ENCODE measurements at regions not wholly inside any gene's neighbourhood (a gene's known extent, or its start where the extent isn't known, plus 50 kb on each side); places are given as distances from the start of the nearest gene placed in this dataset.

DNA sequence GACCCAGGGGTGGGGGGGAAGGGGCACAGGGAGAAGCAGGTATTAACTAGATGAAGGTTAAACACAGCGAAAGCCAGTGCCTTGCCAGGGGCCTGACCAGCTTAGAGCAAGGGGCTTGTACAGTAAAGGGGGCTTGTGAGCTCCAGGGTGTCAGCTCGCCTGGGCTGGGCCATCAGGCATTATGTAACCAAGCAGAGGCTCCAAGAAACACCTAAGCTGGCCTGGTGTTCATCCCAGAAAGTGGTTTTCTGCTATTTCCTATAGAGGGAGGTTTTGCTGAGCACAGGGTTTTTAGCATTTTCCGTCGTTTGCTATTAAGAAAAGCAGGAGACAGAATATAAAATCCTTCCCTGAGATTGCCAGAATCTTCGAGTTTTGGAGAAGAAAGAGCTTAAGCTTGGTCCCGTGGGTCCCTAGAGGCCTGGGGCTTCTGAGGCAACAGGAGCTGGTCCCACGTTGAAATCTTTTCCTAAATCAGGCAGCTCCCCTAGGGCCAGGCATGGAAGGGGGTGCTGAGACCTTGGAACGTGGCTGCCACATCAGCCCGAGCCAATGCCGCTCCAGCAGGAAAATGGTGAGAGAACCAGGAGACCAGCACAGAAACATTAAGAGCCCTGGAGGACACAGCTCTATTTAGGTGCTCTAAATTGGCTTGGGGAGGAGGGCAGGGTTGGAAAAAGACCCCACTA, 71.4 kb downstream of the ISG20 start:
- no peak for DNase-seq (ENCODE audit: low spot score)
- Mint-ChIP-seq H3K27ac (no peak overlapping the region), H3K4me1 (peaks cover 5% of the 10 kb centered on the region; the same call in 1 of the 2 replicates), H3K36me3 (no peaks in the 10 kb centered on the region), H3K27me3 (ENCODE audit: low read depth) (peaks cover 24% of the 10 kb centered on the region), H3K4me3 (no peak overlapping the region), H3K9me3 (no peaks in the 10 kb centered on the region)
- ChIA-PET POLR2A (interaction anchor here (0.7 kb wide), 1 partner anchor 981 kb away, joined by 3 read pairs; no protein-coding TSS in a partner anchor), CTCF (interaction anchor here (1.2 to 1.7 kb wide), 3 partner anchors 9 to 379 kb away, joined by 3 to 8 read pairs (median 4); no protein-coding TSS in a partner anchor)
- no peak for ATAC-seq
- TF ChIP-seq FOXJ3 (CRISPR knock-in tag; IDR thresholded peaks at IDR 0.05; ENCODE audit: borderline replicate concordance) (no peak), NFE2L1 (CRISPR knock-in tag; IDR thresholded peaks at IDR 0.05) (no peak), PRRX2 (CRISPR knock-in tag; IDR thresholded peaks at IDR 0.05) (no peak), NFATC4 (CRISPR knock-in tag; IDR thresholded peaks at IDR 0.05) (no peak), TCF7 (CRISPR knock-in tag; IDR thresholded peaks at IDR 0.05; ENCODE audit: low read depth) (no peak), GRHL2 (CRISPR knock-in tag; IDR thresholded peaks at IDR 0.05; ENCODE audit: insufficient replicate concordance, severe bottlenecking) (no peak), JAZF1 (CRISPR knock-in tag; IDR thresholded peaks at IDR 0.05) (no peak), ESRRA (CRISPR knock-in tag; IDR thresholded peaks at IDR 0.05; ENCODE audit: borderline replicate concordance) (no peak)
- TF ChIP-seq, protein P1, sequence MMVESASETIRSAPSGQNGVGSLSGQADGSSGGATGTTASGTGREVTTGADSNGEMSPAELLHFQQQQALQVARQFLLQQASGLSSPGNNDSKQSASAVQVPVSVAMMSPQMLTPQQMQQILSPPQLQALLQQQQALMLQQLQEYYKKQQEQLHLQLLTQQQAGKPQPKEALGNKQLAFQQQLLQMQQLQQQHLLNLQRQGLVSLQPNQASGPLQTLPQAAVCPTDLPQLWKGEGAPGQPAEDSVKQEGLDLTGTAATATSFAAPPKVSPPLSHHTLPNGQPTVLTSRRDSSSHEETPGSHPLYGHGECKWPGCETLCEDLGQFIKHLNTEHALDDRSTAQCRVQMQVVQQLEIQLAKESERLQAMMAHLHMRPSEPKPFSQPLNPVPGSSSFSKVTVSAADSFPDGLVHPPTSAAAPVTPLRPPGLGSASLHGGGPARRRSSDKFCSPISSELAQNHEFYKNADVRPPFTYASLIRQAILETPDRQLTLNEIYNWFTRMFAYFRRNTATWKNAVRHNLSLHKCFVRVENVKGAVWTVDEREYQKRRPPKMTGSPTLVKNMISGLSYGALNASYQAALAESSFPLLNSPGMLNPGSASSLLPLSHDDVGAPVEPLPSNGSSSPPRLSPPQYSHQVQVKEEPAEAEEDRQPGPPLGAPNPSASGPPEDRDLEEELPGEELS (CRISPR knock-in tag; IDR thresholded peaks at IDR 0.05) = no peak
- TF ChIP-seq, protein P2, sequence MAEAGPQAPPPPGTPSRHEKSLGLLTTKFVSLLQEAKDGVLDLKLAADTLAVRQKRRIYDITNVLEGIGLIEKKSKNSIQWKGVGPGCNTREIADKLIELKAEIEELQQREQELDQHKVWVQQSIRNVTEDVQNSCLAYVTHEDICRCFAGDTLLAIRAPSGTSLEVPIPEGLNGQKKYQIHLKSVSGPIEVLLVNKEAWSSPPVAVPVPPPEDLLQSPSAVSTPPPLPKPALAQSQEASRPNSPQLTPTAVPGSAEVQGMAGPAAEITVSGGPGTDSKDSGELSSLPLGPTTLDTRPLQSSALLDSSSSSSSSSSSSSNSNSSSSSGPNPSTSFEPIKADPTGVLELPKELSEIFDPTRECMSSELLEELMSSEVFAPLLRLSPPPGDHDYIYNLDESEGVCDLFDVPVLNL (CRISPR knock-in tag; IDR thresholded peaks at IDR 0.05; ENCODE audit: borderline replicate concordance, low read depth) = no peak
- TF ChIP-seq, protein P3, sequence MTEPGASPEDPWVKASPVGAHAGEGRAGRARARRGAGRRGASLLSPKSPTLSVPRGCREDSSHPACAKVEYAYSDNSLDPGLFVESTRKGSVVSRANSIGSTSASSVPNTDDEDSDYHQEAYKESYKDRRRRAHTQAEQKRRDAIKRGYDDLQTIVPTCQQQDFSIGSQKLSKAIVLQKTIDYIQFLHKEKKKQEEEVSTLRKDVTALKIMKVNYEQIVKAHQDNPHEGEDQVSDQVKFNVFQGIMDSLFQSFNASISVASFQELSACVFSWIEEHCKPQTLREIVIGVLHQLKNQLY (CRISPR knock-in tag; IDR thresholded peaks at IDR 0.05) = no peak
- TF ChIP-seq, protein P4, sequence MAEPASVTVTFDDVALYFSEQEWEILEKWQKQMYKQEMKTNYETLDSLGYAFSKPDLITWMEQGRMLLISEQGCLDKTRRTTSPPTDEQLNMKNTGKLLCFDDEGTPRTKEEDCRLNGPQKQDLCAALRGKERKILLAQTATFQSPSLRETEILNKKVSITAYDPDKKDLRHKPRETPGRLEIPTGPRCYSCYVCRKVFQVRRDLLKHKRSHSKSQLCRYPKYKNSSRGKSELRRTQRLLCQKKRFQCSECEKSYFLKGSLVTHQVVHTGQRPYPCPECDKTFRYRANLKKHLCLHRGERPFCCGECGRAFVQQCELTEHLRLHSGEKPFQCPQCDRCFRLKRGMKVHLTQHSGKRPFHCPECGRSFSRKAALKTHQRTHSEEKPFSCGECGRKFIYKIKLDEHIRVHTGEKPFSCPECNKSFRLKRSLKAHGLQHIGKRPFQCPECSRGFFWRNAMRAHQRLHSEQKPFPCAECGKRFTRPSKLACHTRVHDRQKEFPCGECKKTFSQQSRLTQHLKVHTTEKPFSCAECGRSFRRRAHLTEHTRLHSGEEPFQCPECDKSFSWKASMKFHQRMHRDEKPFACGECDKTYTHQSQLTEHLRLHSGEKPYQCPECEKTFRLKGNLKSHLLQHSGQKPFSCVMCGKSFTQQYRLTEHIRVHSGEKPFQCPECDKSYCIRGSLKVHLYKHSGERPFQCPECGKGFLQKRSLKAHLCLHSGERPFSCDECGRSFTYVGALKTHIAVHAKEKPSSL (CRISPR knock-in tag; conservative IDR thresholded peaks at IDR 0.05) = no peak
- TF ChIP-seq, protein P5, sequence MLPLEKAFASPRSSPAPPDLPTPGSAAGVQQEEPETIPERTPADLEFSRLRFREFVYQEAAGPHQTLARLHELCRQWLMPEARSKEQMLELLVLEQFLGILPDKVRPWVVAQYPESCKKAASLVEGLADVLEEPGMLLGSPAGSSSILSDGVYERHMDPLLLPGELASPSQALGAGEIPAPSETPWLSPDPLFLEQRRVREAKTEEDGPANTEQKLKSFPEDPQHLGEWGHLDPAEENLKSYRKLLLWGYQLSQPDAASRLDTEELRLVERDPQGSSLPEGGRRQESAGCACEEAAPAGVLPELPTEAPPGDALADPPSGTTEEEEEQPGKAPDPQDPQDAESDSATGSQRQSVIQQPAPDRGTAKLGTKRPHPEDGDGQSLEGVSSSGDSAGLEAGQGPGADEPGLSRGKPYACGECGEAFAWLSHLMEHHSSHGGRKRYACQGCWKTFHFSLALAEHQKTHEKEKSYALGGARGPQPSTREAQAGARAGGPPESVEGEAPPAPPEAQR (CRISPR knock-in tag; IDR thresholded peaks at IDR 0.05) = no peak
- TF ChIP-seq, protein P6, sequence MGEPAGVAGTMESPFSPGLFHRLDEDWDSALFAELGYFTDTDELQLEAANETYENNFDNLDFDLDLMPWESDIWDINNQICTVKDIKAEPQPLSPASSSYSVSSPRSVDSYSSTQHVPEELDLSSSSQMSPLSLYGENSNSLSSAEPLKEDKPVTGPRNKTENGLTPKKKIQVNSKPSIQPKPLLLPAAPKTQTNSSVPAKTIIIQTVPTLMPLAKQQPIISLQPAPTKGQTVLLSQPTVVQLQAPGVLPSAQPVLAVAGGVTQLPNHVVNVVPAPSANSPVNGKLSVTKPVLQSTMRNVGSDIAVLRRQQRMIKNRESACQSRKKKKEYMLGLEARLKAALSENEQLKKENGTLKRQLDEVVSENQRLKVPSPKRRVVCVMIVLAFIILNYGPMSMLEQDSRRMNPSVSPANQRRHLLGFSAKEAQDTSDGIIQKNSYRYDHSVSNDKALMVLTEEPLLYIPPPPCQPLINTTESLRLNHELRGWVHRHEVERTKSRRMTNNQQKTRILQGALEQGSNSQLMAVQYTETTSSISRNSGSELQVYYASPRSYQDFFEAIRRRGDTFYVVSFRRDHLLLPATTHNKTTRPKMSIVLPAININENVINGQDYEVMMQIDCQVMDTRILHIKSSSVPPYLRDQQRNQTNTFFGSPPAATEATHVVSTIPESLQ (CRISPR knock-in tag; IDR thresholded peaks at IDR 0.05) = no peak
- TF ChIP-seq, protein P7, sequence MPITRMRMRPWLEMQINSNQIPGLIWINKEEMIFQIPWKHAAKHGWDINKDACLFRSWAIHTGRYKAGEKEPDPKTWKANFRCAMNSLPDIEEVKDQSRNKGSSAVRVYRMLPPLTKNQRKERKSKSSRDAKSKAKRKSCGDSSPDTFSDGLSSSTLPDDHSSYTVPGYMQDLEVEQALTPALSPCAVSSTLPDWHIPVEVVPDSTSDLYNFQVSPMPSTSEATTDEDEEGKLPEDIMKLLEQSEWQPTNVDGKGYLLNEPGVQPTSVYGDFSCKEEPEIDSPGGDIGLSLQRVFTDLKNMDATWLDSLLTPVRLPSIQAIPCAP (CRISPR knock-in tag; IDR thresholded peaks at IDR 0.05) = no peak

Data from WTC11 (cell line).